Neural cell (in vitro differentiated cells): ENCODE measurements at regions not wholly inside any gene's neighbourhood (a gene's known extent, or its start where the extent isn't known, plus 50 kb on each side); places are given as distances from the start of the nearest gene placed in this dataset.
"Not testable (repeated sequence)": the region's sequence is repeated elsewhere in the genome, so short reads cannot be mapped to it uniquely, and the experiment has no call there.

Experiments used
- H2AFZ ChIP-seq: fragments of 200-600, 300-800 bp; sonication (generic), shearing (Covaris generic); 2 replicates; pipeline ENCODE4 v1.6.0; 2014; ENCODE audit warnings: low read depth, mild to moderate bottlenecking, antibody characterized with exemption, low read length, moderate library complexity
- H3F3A ChIP-seq: fragments of 200-600 bp; shearing (Covaris generic); 2 replicates; pipeline ENCODE4 v1.6.1; 2016; ENCODE audit warnings: mild to moderate bottlenecking, moderate library complexity, mixed read lengths, antibody characterized with exemption, low read length; ENCODE audit not compliant: insufficient read depth, poor library complexity, severe bottlenecking
- H3K27ac ChIP-seq: fragments of 200-600, 300-800 bp; sonication (generic), shearing (Covaris generic); 2 replicates; pipeline ENCODE4 v1.5.1; 2014; ENCODE audit warnings: mild to moderate bottlenecking, low read length, moderate library complexity
- H3K27me3 ChIP-seq: fragments of 300-800, 200-600 bp; sonication (generic), shearing (Covaris generic); 2 replicates; pipeline ENCODE4 v1.6.0; 2014; ENCODE audit warnings: mild to moderate bottlenecking, low read depth, low read length, moderate library complexity; ENCODE audit not compliant: insufficient read depth
- H3K36me3 ChIP-seq: fragments of 300-800, 200-600 bp; sonication (generic), shearing (Covaris generic); 2 replicates; pipeline ENCODE4 v1.5.1; 2014; ENCODE audit warnings: mild to moderate bottlenecking, antibody characterized with exemption, low read length, moderate library complexity; ENCODE audit not compliant: insufficient read depth
- H3K4me2 ChIP-seq: fragments of 300-800, 200-600 bp; sonication (generic), shearing (Covaris generic); 2 replicates; pipeline ENCODE4 v1.6.0; 2014; ENCODE audit warnings: mild to moderate bottlenecking, low read length
- H3K4me3 ChIP-seq: fragments of 300-800, 200-600 bp; sonication (generic), shearing (Covaris generic); 2 replicates; pipeline ENCODE4 v1.5.1; 2014; ENCODE audit warnings: mild to moderate bottlenecking, low read length, moderate library complexity
- H3K79me2 ChIP-seq: fragments of 200-600 bp; shearing (Covaris generic); replicated peaks from 2 replicates; pipeline ENCODE4 v1.6.0; 2014; ENCODE audit warnings: mild to moderate bottlenecking, low read length, moderate library complexity; ENCODE audit not compliant: insufficient read depth
- H3K9ac ChIP-seq: fragments of 300-800, 200-600 bp; sonication (generic), shearing (Covaris generic); 2 replicates; pipeline ENCODE4 v1.6.1; 2016; ENCODE audit warnings: mild to moderate bottlenecking, low read length, mixed read lengths
- H3K9me2 ChIP-seq: fragments of 200-600 bp; shearing (Covaris generic); 2 replicates; pipeline ENCODE4 v1.6.1; 2016; ENCODE audit warnings: mild to moderate bottlenecking, low read length, mixed read lengths; ENCODE audit not compliant: insufficient read depth
- H3K9me3 ChIP-seq: fragments of 200-600, 300-800 bp; sonication (generic), shearing (Covaris generic); 2 replicates; pipeline ENCODE4 v1.6.1; 2016; ENCODE audit warnings: mild to moderate bottlenecking, mixed run types, low read length, moderate library complexity, mixed read lengths
- H4K20me1 ChIP-seq: fragments of 200-600 bp; shearing (Covaris generic); 2 replicates; pipeline ENCODE4 v1.6.1; 2016; ENCODE audit warnings: mild to moderate bottlenecking, mixed run types; ENCODE audit not compliant: insufficient read depth
- CTCF ChIP-seq: fragments of 450-650 bp; IDR thresholded peaks from 2 replicates; pipeline ENCODE4 v1.5.1; 2014; ENCODE audit warnings: antibody characterized with exemption, mild to moderate bottlenecking, moderate library complexity; ENCODE audit not compliant: poor library complexity, severe bottlenecking
- EP300 ChIP-seq: fragments of 450-650 bp; conservative IDR thresholded peaks from 2 replicates; pipeline ENCODE4 v1.6.1; 2014; ENCODE audit warnings: antibody characterized with exemption, mild to moderate bottlenecking, moderate library complexity; ENCODE audit not compliant: poor library complexity, severe bottlenecking
- EZH2 ChIP-seq: fragments of 200-600, 300-800 bp; shearing (Covaris generic), sonication (generic); IDR thresholded peaks from 2 replicates; pipeline ENCODE4 v1.6.1; 2014; ENCODE audit warnings: antibody characterized with exemption, low read length, borderline replicate concordance, mild to moderate bottlenecking; ENCODE audit not compliant: insufficient read depth, poor library complexity, severe bottlenecking
- MXI1 ChIP-seq: fragments of 450-650 bp; conservative IDR thresholded peaks from 2 replicates; pipeline ENCODE4 v1.6.1; 2014; ENCODE audit warnings: antibody characterized with exemption, mild to moderate bottlenecking; ENCODE audit not compliant: poor library complexity, severe bottlenecking
- POLR2AphosphoS5 ChIP-seq: IDR thresholded peaks from 2 replicates; pipeline ENCODE4 v1.6.1; 2012
- RAD21 ChIP-seq: fragments of 450-650 bp; conservative IDR thresholded peaks from 2 replicates; pipeline ENCODE4 v1.6.1; 2014; ENCODE audit warnings: antibody characterized with exemption, mild to moderate bottlenecking, moderate library complexity
- SMC3 ChIP-seq: fragments of 450-650 bp; conservative IDR thresholded peaks from 2 replicates; pipeline ENCODE4 v1.6.1; 2014; ENCODE audit warnings: antibody characterized with exemption, mild to moderate bottlenecking, moderate library complexity; ENCODE audit not compliant: poor library complexity
- TAF1 ChIP-seq: IDR thresholded peaks from 2 replicates; pipeline ENCODE4 v1.6.1; 2012; ENCODE audit warnings: low read depth
- TF ChIP-seq, protein P1 (sequence below): IDR thresholded peaks from 2 replicates; pipeline ENCODE4 v1.6.1; 2012; ENCODE audit warnings: borderline replicate concordance

DNA sequence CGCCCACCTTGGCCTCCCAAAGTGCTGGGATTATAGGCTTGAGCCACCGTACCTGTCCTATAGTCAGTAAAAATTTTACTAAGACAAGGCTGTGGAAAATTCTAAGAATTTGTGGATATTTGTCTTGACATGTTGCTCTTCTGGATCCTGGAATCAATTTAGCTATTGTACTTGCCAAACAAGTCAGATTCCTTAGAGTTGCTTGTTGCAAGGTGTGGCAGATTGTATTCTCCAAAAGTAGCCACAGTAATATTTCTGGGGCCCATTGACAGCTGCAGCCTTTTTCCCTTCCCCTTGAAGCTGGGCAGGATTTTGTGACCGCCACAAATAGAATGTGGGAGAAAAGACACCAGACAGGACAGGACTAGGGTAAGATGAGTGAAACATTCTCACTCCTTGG is 98.8 kb upstream of the TMTC4 start:
- Histone ChIP-seq H3K79me2 (no peaks in the 10 kb centered on the region), H3K27me3 (no peaks in the 10 kb centered on the region), H4K20me1 (no peaks in the 10 kb centered on the region), H3K9me3 (no peaks in the 10 kb centered on the region), H3K4me2 (no peak overlapping the region), H3K27ac (no peak overlapping the region), H3K4me3 (no peak overlapping the region), H2AFZ (no peak overlapping the region), H3K36me3 (no peaks in the 10 kb centered on the region), H3F3A (no peaks in the 10 kb centered on the region), H3K9me2 (no peaks in the 10 kb centered on the region), H3K9ac (no peak overlapping the region)
- no peak for TF ChIP-seq RAD21
- TF ChIP-seq, protein P1, sequence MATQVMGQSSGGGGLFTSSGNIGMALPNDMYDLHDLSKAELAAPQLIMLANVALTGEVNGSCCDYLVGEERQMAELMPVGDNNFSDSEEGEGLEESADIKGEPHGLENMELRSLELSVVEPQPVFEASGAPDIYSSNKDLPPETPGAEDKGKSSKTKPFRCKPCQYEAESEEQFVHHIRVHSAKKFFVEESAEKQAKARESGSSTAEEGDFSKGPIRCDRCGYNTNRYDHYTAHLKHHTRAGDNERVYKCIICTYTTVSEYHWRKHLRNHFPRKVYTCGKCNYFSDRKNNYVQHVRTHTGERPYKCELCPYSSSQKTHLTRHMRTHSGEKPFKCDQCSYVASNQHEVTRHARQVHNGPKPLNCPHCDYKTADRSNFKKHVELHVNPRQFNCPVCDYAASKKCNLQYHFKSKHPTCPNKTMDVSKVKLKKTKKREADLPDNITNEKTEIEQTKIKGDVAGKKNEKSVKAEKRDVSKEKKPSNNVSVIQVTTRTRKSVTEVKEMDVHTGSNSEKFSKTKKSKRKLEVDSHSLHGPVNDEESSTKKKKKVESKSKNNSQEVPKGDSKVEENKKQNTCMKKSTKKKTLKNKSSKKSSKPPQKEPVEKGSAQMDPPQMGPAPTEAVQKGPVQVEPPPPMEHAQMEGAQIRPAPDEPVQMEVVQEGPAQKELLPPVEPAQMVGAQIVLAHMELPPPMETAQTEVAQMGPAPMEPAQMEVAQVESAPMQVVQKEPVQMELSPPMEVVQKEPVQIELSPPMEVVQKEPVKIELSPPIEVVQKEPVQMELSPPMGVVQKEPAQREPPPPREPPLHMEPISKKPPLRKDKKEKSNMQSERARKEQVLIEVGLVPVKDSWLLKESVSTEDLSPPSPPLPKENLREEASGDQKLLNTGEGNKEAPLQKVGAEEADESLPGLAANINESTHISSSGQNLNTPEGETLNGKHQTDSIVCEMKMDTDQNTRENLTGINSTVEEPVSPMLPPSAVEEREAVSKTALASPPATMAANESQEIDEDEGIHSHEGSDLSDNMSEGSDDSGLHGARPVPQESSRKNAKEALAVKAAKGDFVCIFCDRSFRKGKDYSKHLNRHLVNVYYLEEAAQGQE, result no peak
- TF ChIP-seq TAF1, result no peak
- no peak for TF ChIP-seq SMC3
- TF ChIP-seq POLR2AphosphoS5, result no peak
- TF ChIP-seq MXI1, result no peak
- no peak for TF ChIP-seq EP300
- TF ChIP-seq EZH2, result no peak
- no peak for TF ChIP-seq CTCF

DNA sequence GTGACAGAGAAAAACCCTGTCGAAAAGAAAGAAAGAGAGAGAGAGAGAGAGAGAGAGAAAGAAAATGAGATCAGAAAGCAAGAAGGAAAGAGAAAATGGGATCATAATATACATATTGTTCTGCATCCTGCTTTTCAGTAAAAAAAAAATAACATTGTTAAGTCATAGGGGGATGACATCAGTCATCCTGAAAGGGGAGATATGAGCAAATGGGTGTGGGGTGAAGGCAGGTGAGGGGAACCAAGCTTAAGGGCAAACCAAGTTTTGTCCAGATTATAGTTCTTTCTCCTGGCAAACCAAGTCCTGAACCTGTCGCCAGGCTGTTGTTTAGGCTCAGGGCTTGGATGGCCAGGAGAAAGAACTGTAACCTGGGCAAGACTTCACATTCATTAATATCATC is 92.6 kb upstream of the TMTC4 start:
- Histone ChIP-seq H3K27me3 (no peaks in the 10 kb centered on the region), H3K9ac (no peak overlapping the region), H3K4me3 (no peak overlapping the region), H3K36me3 (no peaks in the 10 kb centered on the region), H3K27ac (no peak overlapping the region), H2AFZ (no peak overlapping the region), H3K79me2 (no peaks in the 10 kb centered on the region), H3K4me2 (no peak overlapping the region), H4K20me1 (no peaks in the 10 kb centered on the region), H3K9me3 (no peaks in the 10 kb centered on the region), H3F3A (no peaks in the 10 kb centered on the region), H3K9me2 (no peaks in the 10 kb centered on the region)
- TF ChIP-seq EZH2, result no peak

GRCh38 chr13:100766570-100766969 is 92.0 kb upstream of the TMTC4 start:
- H3K9me3 ChIP-seq, H3K79me2 ChIP-seq, H3F3A ChIP-seq, H4K20me1 ChIP-seq, H3K9ac ChIP-seq, H3K4me3 ChIP-seq, H2AFZ ChIP-seq, H3K9me2 ChIP-seq, H3K27ac ChIP-seq, H3K36me3 ChIP-seq, H3K4me2 ChIP-seq, H3K27me3 ChIP-seq: not testable (repeated sequence)
